ENCODE measurements at regions not wholly inside any gene's neighbourhood (a gene's known extent, or its start where the extent isn't known, plus 50 kb on each side); places are given as distances from the start of the nearest gene placed in this dataset.

GRCh38 chr5:77157732-77158532 is 52.5 kb upstream of the PDE8B start:
- Histone ChIP-seq H3K4me3 (no peak overlapping the region), H3K36me3 (no peaks in the 10 kb centered on the region), H3K27ac (no peak overlapping the region), H3K27me3 (no peaks in the 10 kb centered on the region), H3K9me3 (no peaks in the 10 kb centered on the region), H3K4me1 (no peaks in the 10 kb centered on the region)
- TF ChIP-seq, protein P1, sequence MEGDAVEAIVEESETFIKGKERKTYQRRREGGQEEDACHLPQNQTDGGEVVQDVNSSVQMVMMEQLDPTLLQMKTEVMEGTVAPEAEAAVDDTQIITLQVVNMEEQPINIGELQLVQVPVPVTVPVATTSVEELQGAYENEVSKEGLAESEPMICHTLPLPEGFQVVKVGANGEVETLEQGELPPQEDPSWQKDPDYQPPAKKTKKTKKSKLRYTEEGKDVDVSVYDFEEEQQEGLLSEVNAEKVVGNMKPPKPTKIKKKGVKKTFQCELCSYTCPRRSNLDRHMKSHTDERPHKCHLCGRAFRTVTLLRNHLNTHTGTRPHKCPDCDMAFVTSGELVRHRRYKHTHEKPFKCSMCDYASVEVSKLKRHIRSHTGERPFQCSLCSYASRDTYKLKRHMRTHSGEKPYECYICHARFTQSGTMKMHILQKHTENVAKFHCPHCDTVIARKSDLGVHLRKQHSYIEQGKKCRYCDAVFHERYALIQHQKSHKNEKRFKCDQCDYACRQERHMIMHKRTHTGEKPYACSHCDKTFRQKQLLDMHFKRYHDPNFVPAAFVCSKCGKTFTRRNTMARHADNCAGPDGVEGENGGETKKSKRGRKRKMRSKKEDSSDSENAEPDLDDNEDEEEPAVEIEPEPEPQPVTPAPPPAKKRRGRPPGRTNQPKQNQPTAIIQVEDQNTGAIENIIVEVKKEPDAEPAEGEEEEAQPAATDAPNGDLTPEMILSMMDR (IDR thresholded peaks at IDR 0.05): no peak
- no peak for TF ChIP-seq POLR2AphosphoS5 (IDR thresholded peaks at IDR 0.05)
- TF ChIP-seq EP300 (IDR thresholded peaks at IDR 0.05): no peak
- 46% methylated on average over 5 of the region's 5 CpGs for WGBS
- DNase-seq (ENCODE audit: low spot score in 2 of 2): no peak

- Histone ChIP-seq H3K4me1 (no peaks in the 10 kb centered on the region), H3K9me3 (no peaks in the 10 kb centered on the region), H3K4me3 (no peak overlapping the region), H3K27me3 (no peaks in the 10 kb centered on the region), H3K27ac (no peak overlapping the region), H3K36me3 (no peaks in the 10 kb centered on the region)
- no peak for DNase-seq (ENCODE audit: low spot score in 2 of 2)
- 78% methylated on average over 3 of the region's 3 CpGs for WGBS
- TF ChIP-seq POLR2A (IDR thresholded peaks at IDR 0.05) (no peak), EP300 (IDR thresholded peaks at IDR 0.05) (no peak), POLR2AphosphoS5 (IDR thresholded peaks at IDR 0.05) (no peak)
- TF ChIP-seq, protein P1 (IDR thresholded peaks at IDR 0.05): no peak
These were observed 54.1 kb upstream of the PDE8B start for GRCh38 chr5:77156379-77156778.

DNA sequence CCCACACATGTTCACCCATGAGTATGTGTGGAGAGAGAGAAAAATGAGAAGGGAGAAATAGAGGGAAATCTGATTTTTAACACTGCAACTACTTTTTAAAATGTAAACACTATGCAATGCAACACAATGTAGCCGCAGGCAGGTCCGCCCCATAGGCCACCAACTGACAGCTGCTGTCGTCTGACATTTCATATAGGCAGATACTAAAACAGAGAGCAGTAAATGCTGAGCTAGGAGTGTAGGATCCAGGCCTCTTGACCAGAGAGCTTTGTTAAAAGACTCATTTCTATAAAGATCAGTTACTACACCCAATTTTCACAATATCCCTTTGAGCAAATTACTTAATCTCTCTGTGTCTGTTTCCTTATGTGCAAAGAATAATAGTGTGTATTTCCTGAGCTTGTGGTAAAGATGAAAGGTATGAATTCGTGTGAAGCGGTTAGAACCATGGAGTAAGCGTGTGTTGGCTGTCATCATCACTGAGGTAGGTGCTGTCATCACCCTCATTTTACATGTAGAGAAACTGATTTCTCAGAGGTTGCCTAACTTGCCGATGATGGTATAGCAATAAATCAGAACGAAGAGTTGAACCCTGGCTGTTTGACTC is 55.2 kb upstream of the PDE8B start:
- Histone ChIP-seq H3K36me3 (no peaks in the 10 kb centered on the region), H3K27me3 (no peaks in the 10 kb centered on the region), H3K4me1 (no peaks in the 10 kb centered on the region), H3K4me3 (no peak overlapping the region), H3K27ac (no peak overlapping the region), H3K9me3 (no peaks in the 10 kb centered on the region)
- WGBS: 87% methylated on average over 8 of the region's 8 CpGs
- no peak for DNase-seq (ENCODE audit: low spot score in 2 of 2)
- no peak for TF ChIP-seq POLR2A (IDR thresholded peaks at IDR 0.05)

DNA sequence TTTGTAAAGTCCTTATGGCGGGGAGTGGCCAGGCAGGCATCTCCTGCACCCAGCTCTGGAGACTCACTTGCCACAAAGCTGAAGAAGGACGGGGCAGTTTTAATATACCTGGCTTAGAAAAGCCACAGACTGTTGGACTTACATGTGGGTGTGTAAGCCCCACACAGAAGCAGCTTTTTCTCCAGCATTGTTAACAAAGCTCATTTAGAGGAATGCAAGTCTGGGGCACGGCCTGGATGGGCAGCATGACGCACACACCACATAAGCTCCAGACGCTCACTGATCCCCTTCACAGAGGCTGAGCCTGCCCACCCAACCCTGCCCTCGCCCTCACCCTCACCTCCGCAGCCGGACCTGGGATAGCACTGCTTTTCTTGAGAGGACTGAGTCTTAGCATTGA is 58.0 kb upstream of the PDE8B start:
- Histone ChIP-seq H3K4me1 (no peaks in the 10 kb centered on the region), H3K27ac (no peak overlapping the region), H3K27me3 (no peaks in the 10 kb centered on the region), H3K36me3 (no peaks in the 10 kb centered on the region), H3K9me3 (no peaks in the 10 kb centered on the region), H3K4me3 (no peak overlapping the region)
- no peak for DNase-seq (ENCODE audit: low spot score in 2 of 2)
- no peak for TF ChIP-seq EP300 (IDR thresholded peaks at IDR 0.05)
- no peak for TF ChIP-seq POLR2A (IDR thresholded peaks at IDR 0.05)
- no peak for TF ChIP-seq POLR2AphosphoS5 (IDR thresholded peaks at IDR 0.05)
- TF ChIP-seq, protein P1 (IDR thresholded peaks at IDR 0.05): no peak
- 84% methylated on average over 7 of the region's 8 CpGs for WGBS

GRCh38 chr5:77151501-77151900 is 59.0 kb upstream of the PDE8B start:
- no peaks in the 10 kb centered on the region for H3K9me3 ChIP-seq
- H3K4me3 ChIP-seq: no peak overlapping the region
- no peaks in the 10 kb centered on the region for H3K27me3 ChIP-seq
- no peak for DNase-seq (ENCODE audit: low spot score in 2 of 2)
- no peaks in the 10 kb centered on the region for H3K36me3 ChIP-seq
- WGBS: 100% methylated on average over 1 of the region's 1 CpG
- H3K27ac ChIP-seq: no peak overlapping the region
- H3K4me1 ChIP-seq: no peaks in the 10 kb centered on the region
- TF ChIP-seq POLR2A (IDR thresholded peaks at IDR 0.05) (no peak), EP300 (IDR thresholded peaks at IDR 0.05) (no peak), POLR2AphosphoS5 (IDR thresholded peaks at IDR 0.05) (no peak)
- TF ChIP-seq, protein P1 (IDR thresholded peaks at IDR 0.05): no peak
